GM18868 (cell line): ENCODE measurements at regions not wholly inside any gene's neighbourhood (a gene's known extent, or its start where the extent isn't known, plus 50 kb on each side); places are given as distances from the start of the nearest gene placed in this dataset.
"Not testable (repeated sequence)": the region's sequence is repeated elsewhere in the genome, so short reads cannot be mapped to it uniquely, and the experiment has no call there.

Experiments
- ATAC-seq: cut with Tn5 transposase; IDR thresholded peaks from one replicate; pipeline ENCODE4 v1.9.1; 2021; ENCODE audit warnings: mild to moderate bottlenecking, moderate library complexity; ENCODE audit not compliant: unreplicated experiment

GRCh38 chr2:5637051-5637450, 55.1 kb upstream of the SOX11 start:
- not testable (repeated sequence) for ATAC-seq
